ENCODE measurements at regions not wholly inside any gene's neighbourhood (a gene's known extent, or its start where the extent isn't known, plus 50 kb on each side); places are given as distances from the start of the nearest gene placed in this dataset.

GRCh38 chr13:47829690-47830089 lies 171.4 kb downstream of the SUCLA2 start:
- TF ChIP-seq SCMH1 (CRISPR knock-in tag; IDR thresholded peaks at IDR 0.05; ENCODE audit: borderline replicate concordance) (no peak), BRCA1 (CRISPR knock-in tag; IDR thresholded peaks at IDR 0.05) (no peak), CTCF (CRISPR knock-in tag; IDR thresholded peaks at IDR 0.05) (no peak), SP2 (CRISPR knock-in tag; IDR thresholded peaks at IDR 0.05) (no peak), TFAP4 (IDR thresholded peaks at IDR 0.05; ENCODE audit: borderline replicate concordance, low read depth) (no peak), HBP1 (CRISPR knock-in tag; IDR thresholded peaks at IDR 0.05; ENCODE audit: low read depth) (no peak), STAT5B (CRISPR knock-in tag; IDR thresholded peaks at IDR 0.05) (no peak), SNAPC5 (CRISPR knock-in tag; IDR thresholded peaks at IDR 0.05; ENCODE audit: borderline replicate concordance) (no peak), ZFYVE20 (CRISPR knock-in tag; IDR thresholded peaks at IDR 0.05; ENCODE audit: borderline replicate concordance, low read depth) (no peak)

Data from HepG2 (cell line).